T1000 (cell line): ENCODE measurements at regions not wholly inside any gene's neighbourhood (a gene's known extent, or its start where the extent isn't known, plus 50 kb on each side); places are given as distances from the start of the nearest gene placed in this dataset.

Experiments
- DNase-seq: peaks from one replicate; lab custom pipeline; 2025; ENCODE audit warnings: mixed read lengths; lab: John Stamatoyannopoulos, UW

GRCh38 chr10:118107040-118107439, 60.3 kb upstream of the RAB11FIP2 start:
- no peak for DNase-seq

GRCh38 chr10:118106426-118106825, 59.7 kb upstream of the RAB11FIP2 start:
- no peak for DNase-seq

- DNase-seq = no peak
Observed at GRCh38 chr10:118102121-118102520, 55.4 kb upstream of the RAB11FIP2 start.

GRCh38 chr10:118101501-118101900, 54.8 kb upstream of the RAB11FIP2 start:
- no peak for DNase-seq
